ENCODE measurements at regions not wholly inside any gene's neighbourhood (a gene's known extent, or its start where the extent isn't known, plus 50 kb on each side); places are given as distances from the start of the nearest gene placed in this dataset.

- no peaks in the 10 kb centered on the region for H3K36me3 ChIP-seq (ENCODE audit: control insufficient read depth in 2 of 2, extremely low read depth in 1 of 2, insufficient read depth in 2 of 2, low read length in 2 of 2)
- no peak overlapping the region for H3K4me2 ChIP-seq (ENCODE audit: insufficient read depth, low read length)
- no peak for TF ChIP-seq CTCF (IDR thresholded peaks at IDR 0.05; ENCODE audit: extremely low read depth in 1 of 2, insufficient read depth in 1 of 2, low read depth in 1 of 2, low read length in 2 of 2)
- no peak for TF ChIP-seq MYC (IDR thresholded peaks at IDR 0.05; ENCODE audit: low read depth, low read length)
- TF ChIP-seq JUN (IDR thresholded peaks at IDR 0.05; ENCODE audit: borderline replicate concordance, insufficient read depth, insufficient read length, low read depth), result no peak
- TF ChIP-seq GATA2 (IDR thresholded peaks at IDR 0.05; ENCODE audit: insufficient read depth, insufficient read length, low read depth, low read length), result no peak
- no peak for TF ChIP-seq POLR2A (IDR thresholded peaks at IDR 0.05; ENCODE audit: low read depth, low read length)
- H3K4me3 ChIP-seq (replicated peaks in 1 of 3; ENCODE audit: insufficient read depth in 1 of 3, low read depth in 1 of 3, low read length in 3 of 3), result no peak overlapping the region
- H2AFZ ChIP-seq (ENCODE audit: low read depth, low read length), result no peak overlapping the region
- no peak for FAIRE-seq
- POLR2A ChIA-PET, result interaction anchor here (0.6 kb wide), 1 partner anchor 79 kb away, joined by 3 read pairs; no protein-coding TSS in a partner anchor
- dilution Hi-C loops (cut with MboI; ENCODE audit: extremely low pct_ligation_motif_present, low sequenced_read_pairs) (no loop called here), intact Hi-C loops (cut with micrococcal nuclease) (no loop called here)
- CTCF ChIA-PET, result no interaction called here
- H4K20me1 ChIP-seq (replicated peaks; ENCODE audit: control insufficient read depth, extremely low read depth, insufficient read depth, low read length), result no peaks in the 10 kb centered on the region
- H3K9ac ChIP-seq (replicated peaks; ENCODE audit: extremely low read depth, insufficient read depth, low read length), result no peak overlapping the region
- H3K27me3 ChIP-seq (ENCODE audit: control insufficient read depth in 2 of 2, insufficient read depth in 2 of 2, low read length in 2 of 2), result no peaks in the 10 kb centered on the region
- H3K9me1 ChIP-seq (replicated peaks; ENCODE audit: control insufficient read depth, extremely low read depth, insufficient read depth, low read length), result no peaks in the 10 kb centered on the region
- peaks cover 3% of the 10 kb centered on the region for H3K4me1 ChIP-seq (ENCODE audit: control insufficient read depth, extremely low read depth, insufficient read depth, low read length)
- no peak for DNase-seq (ENCODE audit: low read depth, low spot score)
- H3K27ac ChIP-seq (ENCODE audit: insufficient read depth, low read depth, low read length), result no peak overlapping the region
- no peaks in the 10 kb centered on the region for H3K79me2 ChIP-seq (ENCODE audit: control insufficient read depth, insufficient read depth, low read length)
- BruUV-seq (replicated peaks), result no TSS peak
- H3K9me3 ChIP-seq (replicated peaks; ENCODE audit: control insufficient read depth, insufficient read depth, low read length), result no peaks in the 10 kb centered on the region
Observed at GRCh38 chr20:50395914-50396488, 114.2 kb upstream of the PTPN1 start.

GRCh38 chr20:50396623-50397022, 113.6 kb upstream of the PTPN1 start:
- H3K36me3 ChIP-seq (ENCODE audit: control insufficient read depth in 2 of 2, extremely low read depth in 1 of 2, insufficient read depth in 2 of 2, low read length in 2 of 2), result no peaks in the 10 kb centered on the region
- no peak overlapping the region for H3K4me3 ChIP-seq (replicated peaks in 1 of 3; ENCODE audit: insufficient read depth in 1 of 3, low read depth in 1 of 3, low read length in 3 of 3)
- H3K9ac ChIP-seq (replicated peaks; ENCODE audit: extremely low read depth, insufficient read depth, low read length), result no peak overlapping the region
- ChIA-PET POLR2A (no interaction called here), CTCF (interaction anchor here (1.3 kb wide), 1 partner anchor 10 kb away, joined by 3 read pairs; no protein-coding TSS in a partner anchor)
- no peaks in the 10 kb centered on the region for H3K9me1 ChIP-seq (replicated peaks; ENCODE audit: control insufficient read depth, extremely low read depth, insufficient read depth, low read length)
- intact Hi-C loops (cut with micrococcal nuclease), result no loop called here
- no peaks in the 10 kb centered on the region for H3K79me2 ChIP-seq (ENCODE audit: control insufficient read depth, insufficient read depth, low read length)
- no peaks in the 10 kb centered on the region for H3K9me3 ChIP-seq (replicated peaks; ENCODE audit: control insufficient read depth, insufficient read depth, low read length)
- H2AFZ ChIP-seq (ENCODE audit: low read depth, low read length), result no peak overlapping the region
- H3K27ac ChIP-seq (ENCODE audit: insufficient read depth, low read depth, low read length), result no peak overlapping the region
- FAIRE-seq, result no peak
- TF ChIP-seq JUN (IDR thresholded peaks at IDR 0.05; ENCODE audit: borderline replicate concordance, insufficient read depth, insufficient read length, low read depth) (no peak), MYC (IDR thresholded peaks at IDR 0.05; ENCODE audit: low read depth, low read length) (no peak), FOS (IDR thresholded peaks at IDR 0.05; ENCODE audit: borderline replicate concordance, insufficient read depth, low read length) (no peak), MAX (IDR thresholded peaks at IDR 0.05; ENCODE audit: insufficient read depth, insufficient read length) (no peak), GATA2 (IDR thresholded peaks at IDR 0.05; ENCODE audit: insufficient read depth, insufficient read length, low read depth, low read length) (no peak), POLR2AphosphoS5 (IDR thresholded peaks at IDR 0.05; ENCODE audit: insufficient read depth, low read depth, low read length) (no peak), EZH2 (IDR thresholded peaks at IDR 0.05; ENCODE audit: borderline replicate concordance, low read depth, low read length, severe bottlenecking) (no peak), POLR2A (IDR thresholded peaks at IDR 0.05; ENCODE audit: low read depth, low read length) (no peak), CTCF (IDR thresholded peaks at IDR 0.05; ENCODE audit: extremely low read depth in 1 of 2, insufficient read depth in 1 of 2, low read depth in 1 of 2, low read length in 2 of 2) (no peak)
- BruUV-seq (replicated peaks), result no TSS peak
- H3K27me3 ChIP-seq (ENCODE audit: control insufficient read depth in 2 of 2, insufficient read depth in 2 of 2, low read length in 2 of 2), result no peaks in the 10 kb centered on the region
- H3K4me2 ChIP-seq (ENCODE audit: insufficient read depth, low read length), result no peak overlapping the region
- no peaks in the 10 kb centered on the region for H4K20me1 ChIP-seq (replicated peaks; ENCODE audit: control insufficient read depth, extremely low read depth, insufficient read depth, low read length)
- peaks cover 3% of the 10 kb centered on the region for H3K4me1 ChIP-seq (ENCODE audit: control insufficient read depth, extremely low read depth, insufficient read depth, low read length)
- DNase-seq (ENCODE audit: low read depth, low spot score), result no peak
- dilution Hi-C loops (cut with MboI; ENCODE audit: extremely low pct_ligation_motif_present, low sequenced_read_pairs), result no loop called here

Measured in endothelial cell of umbilical vein (primary cell).